ENCODE measurements at regions not wholly inside any gene's neighbourhood (a gene's known extent, or its start where the extent isn't known, plus 50 kb on each side); places are given as distances from the start of the nearest gene placed in this dataset.
A peak's percentile ranks its signal among the peaks of the same experiment; 100 is the strongest.

- Histone ChIP-seq H3K14ac (replicated peaks; ENCODE audit: low read depth, low read length) (no peak overlapping the region), H3K23ac (ENCODE audit: low read depth, low read length) (no peak overlapping the region), H3K4me2 (ENCODE audit: low read depth, low read length) (no peak overlapping the region), H2AFZ (replicated peaks; ENCODE audit: low read length, poor library complexity) (no peak overlapping the region), H3K4me3 (ENCODE audit: insufficient read depth, low read depth, low read length) (no peak overlapping the region), H4K20me1 (ENCODE audit: insufficient read depth, low read length) (no peaks in the 10 kb centered on the region), H3K4me1 (ENCODE audit: control insufficient read depth, insufficient read depth, low read length) (no peaks in the 10 kb centered on the region), H3K9ac (ENCODE audit: low read depth, low read length) (no peak overlapping the region), H3K27me3 (ENCODE audit: control insufficient read depth, insufficient read depth, low read length) (peaks cover 5% of the 10 kb centered on the region), H3K36me3 (ENCODE audit: control insufficient read depth, insufficient read depth, low read length) (no peaks in the 10 kb centered on the region), H3K56ac (ENCODE audit: extremely low read depth, insufficient read depth, low read length) (no peak overlapping the region), H3K4ac (ENCODE audit: low read depth, low read length) (no peak overlapping the region), H3K27ac (ENCODE audit: insufficient read depth, low read length) (no peak overlapping the region), H2BK120ac (ENCODE audit: low read depth, low read length) (no peak overlapping the region), H2BK15ac (ENCODE audit: low read depth, low read length) (no peak overlapping the region), H2BK20ac (ENCODE audit: low read depth, low read length) (no peak overlapping the region), H4K5ac (ENCODE audit: low read depth, low read length) (no peak overlapping the region), H2BK5ac (ENCODE audit: low read depth, low read length, poor library complexity, severe bottlenecking) (no peak overlapping the region), H3K79me1 (ENCODE audit: low read depth in 1 of 2, low read length in 2 of 2) (no peaks in the 10 kb centered on the region), H4K91ac (ENCODE audit: insufficient read depth, low read depth, low read length) (no peak overlapping the region), H3K9me3 (ENCODE audit: control insufficient read depth, insufficient read depth, low read length) (no peaks in the 10 kb centered on the region), H3K9me1 (ENCODE audit: insufficient read depth, low read length) (peaks cover 3% of the 10 kb centered on the region), H2AK5ac (ENCODE audit: low read depth, low read length) (no peak overlapping the region), H4K8ac (ENCODE audit: low read depth in 2 of 2, low read length in 2 of 2) (no peak overlapping the region), H3K18ac (ENCODE audit: low read depth, low read length) (no peak overlapping the region), H2AK9ac (replicated peaks; ENCODE audit: low read depth, low read length, poor library complexity) (peak overlapping the region; percentile 53)
- DNase-seq (no peak), ATAC-seq (ENCODE audit: low read depth) (no peak)
- CTCF ChIA-PET, result no interaction called here
- dilution Hi-C loops (cut with HindIII; ENCODE audit: low sequenced_read_pairs, unreplicated experiment) (no loop called here), in situ Hi-C loops (cut with MboI; ENCODE audit: low sequenced_read_pairs) (no loop called here), intact Hi-C loops (cut with micrococcal nuclease) (no loop called here)
- no CpG with 5 or more reads among the region's 4 CpGs for WGBS, 2 experiments (ENCODE audit: extremely low coverage in 2 of 2, insufficient read length in 1 of 2)
- no TSS peak for BruUV-seq (replicated peaks)
- POLR2A ChIA-PET (ENCODE audit: unreplicated experiment), result no interaction called here
- no peak for TF ChIP-seq CTCF (conservative IDR thresholded peaks at IDR 0.05; ENCODE audit: low read depth, low read length)
- TF ChIP-seq CEBPB (IDR thresholded peaks at IDR 0.05; ENCODE audit: low read depth, low read length), result no peak
- no peak for TF ChIP-seq RAD21 (IDR thresholded peaks at IDR 0.05; ENCODE audit: low read length)
- no peak for TF ChIP-seq BHLHE40 (IDR thresholded peaks at IDR 0.05; ENCODE audit: low read depth, low read length)
- no peak for TF ChIP-seq RCOR1 (IDR thresholded peaks at IDR 0.05; ENCODE audit: insufficient replicate concordance, low read length)
- no peak for TF ChIP-seq MAFK (IDR thresholded peaks at IDR 0.05; ENCODE audit: low read depth, low read length)
- TF ChIP-seq FOS (IDR thresholded peaks at IDR 0.05; ENCODE audit: low read depth, low read length), result no peak
- TF ChIP-seq SMC3 (IDR thresholded peaks at IDR 0.05; ENCODE audit: low read depth, low read length), result no peak
- TF ChIP-seq USF2 (IDR thresholded peaks at IDR 0.05; ENCODE audit: low read depth, low read length), result no peak
- no peak for TF ChIP-seq NFE2L2 (IDR thresholded peaks at IDR 0.05; ENCODE audit: low read depth, low read length)
- TF ChIP-seq MAZ (IDR thresholded peaks at IDR 0.05; ENCODE audit: borderline replicate concordance, low read depth, low read length), result no peak
Measured at GRCh38 chr18:24935008-24935407, 417.0 kb downstream of the ZNF521 start.
